Ishikawa (cell line): ENCODE measurements at regions not wholly inside any gene's neighbourhood (a gene's known extent, or its start where the extent isn't known, plus 50 kb on each side); places are given as distances from the start of the nearest gene placed in this dataset.

Source experiments
- CEBPB ChIP-seq: IDR thresholded peaks from 2 replicates; pipeline ENCODE4 v1.6.1; 2012
- CREB1 ChIP-seq: IDR thresholded peaks from 2 replicates; pipeline ENCODE4 v1.6.1; 2012; ENCODE audit warnings: low read depth
- EGR1 ChIP-seq: IDR thresholded peaks from 2 replicates; pipeline ENCODE4 v1.6.1; 2012
- EP300 ChIP-seq: IDR thresholded peaks from 2 replicates; pipeline ENCODE4 v1.6.1; 2012; ENCODE audit warnings: borderline replicate concordance
- FOXM1 ChIP-seq: IDR thresholded peaks from 2 replicates; pipeline ENCODE4 v1.6.1; 2012; ENCODE audit warnings: low read depth, borderline replicate concordance
- MAX ChIP-seq: IDR thresholded peaks from 2 replicates; pipeline ENCODE4 v1.6.1; 2012
- NFIC ChIP-seq: IDR thresholded peaks from 2 replicates; pipeline ENCODE4 v1.6.1; 2012
- RAD21 ChIP-seq: IDR thresholded peaks from 2 replicates; pipeline ENCODE4 v1.6.1; 2012; ENCODE audit warnings: low read depth
- REST ChIP-seq: IDR thresholded peaks from 2 replicates; pipeline ENCODE4 v1.6.1; 2012; ENCODE audit warnings: low read depth, mild to moderate bottlenecking
- TAF1 ChIP-seq: IDR thresholded peaks from 2 replicates; pipeline ENCODE4 v1.6.1; 2012; ENCODE audit warnings: low read depth, mild to moderate bottlenecking
- TCF12 ChIP-seq: IDR thresholded peaks from 2 replicates; pipeline ENCODE4 v1.6.1; 2012; ENCODE audit warnings: low read depth
- TEAD4 ChIP-seq: IDR thresholded peaks from 2 replicates; pipeline ENCODE4 v1.6.1; 2012
- USF1 ChIP-seq: IDR thresholded peaks from 2 replicates; pipeline ENCODE4 v1.6.1; 2012
- ZBTB7A ChIP-seq: IDR thresholded peaks from 2 replicates; pipeline ENCODE4 v1.6.1; 2012; ENCODE audit warnings: low read depth

GRCh38 chr20:56195946-56196345 is 52.6 kb upstream of the MC3R start:
- no peak for TF ChIP-seq CEBPB
- TF ChIP-seq REST: no peak
- TF ChIP-seq NFIC: no peak
- no peak for TF ChIP-seq CREB1
- TF ChIP-seq EGR1: no peak
- TF ChIP-seq ZBTB7A: no peak
- no peak for TF ChIP-seq RAD21
- no peak for TF ChIP-seq EP300
- no peak for TF ChIP-seq FOXM1
- TF ChIP-seq USF1: no peak
- no peak for TF ChIP-seq TCF12
- TF ChIP-seq TAF1: no peak
- no peak for TF ChIP-seq TEAD4
- no peak for TF ChIP-seq MAX
